Uterus (tissue), 3 donors: ENCODE measurements at regions not wholly inside any gene's neighbourhood (a gene's known extent, or its start where the extent isn't known, plus 50 kb on each side); places are given as distances from the start of the nearest gene placed in this dataset.

ENCODE experiments used
- DNase-seq, 2 donors: peaks; one replicate each; pipeline ENCODE4 v3.0.0-alpha.2; 2019 to 2020
- H3K27ac ChIP-seq, 2 donors: fragments of 200-600 bp; sonication (generic); 1 replicate in 1 of 2; 2 replicates in 1 of 2; pipeline ENCODE4 v1.5.1; 2016 to 2018
- H3K27me3 ChIP-seq, 2 donors: fragments of 200-600 bp; sonication (generic); one replicate each; pipeline ENCODE4 v1.5.1; 2018 to 2019; ENCODE audit warnings: control low read depth in 1 of 2
- H3K36me3 ChIP-seq, 2 donors: fragments of 200-600 bp; sonication (generic); one replicate each; pipeline ENCODE4 v1.5.1; 2019; ENCODE audit warnings: control low read depth in 1 of 2
- H3K4me1 ChIP-seq, 2 donors: fragments of 200-600 bp; sonication (generic); one replicate each; pipeline ENCODE4 v1.5.1; 2018 to 2019; ENCODE audit warnings: control low read depth in 1 of 2
- H3K4me3 ChIP-seq, 2 donors: fragments of 200-600 bp; sonication (generic); 1 replicate in 1 of 2; 2 replicates in 1 of 2; pipeline ENCODE4 v1.5.1; 2018 to 2019; ENCODE audit warnings: mild to moderate bottlenecking in 1 of 2
- H3K9me3 ChIP-seq, 2 donors: fragments of 200-600 bp; sonication (generic); one replicate each; pipeline ENCODE4 v1.5.1; 2019; ENCODE audit warnings: control low read depth in 1 of 2
- CTCF ChIP-seq, 4 experiments: fragments of 200-600 bp in 2 of 4; fragments of 450-650 bp in 2 of 4; sonication (generic) in 2 of 4; IDR thresholded peaks; one replicate each; pipeline ENCODE4 v1.5.1; 2016 to 2019; ENCODE audit warnings: antibody characterized with exemption in 4 of 4, mild to moderate bottlenecking in 2 of 4, moderate library complexity in 1 of 4
- POLR2A ChIP-seq, 2 donors: fragments of 450-650 bp; IDR thresholded peaks; one replicate each; pipeline ENCODE4 v1.6.1; 2016; ENCODE audit warnings: antibody characterized with exemption in 2 of 2, mild to moderate bottlenecking in 1 of 2, moderate library complexity in 1 of 2
- intact Hi-C: fragments of 100-400 bp; cut with DNase I; formaldehyde crosslinking; loops from one replicate; pipeline ENCODE4 v1.15.1; 2023; ENCODE audit warnings: low total_unique reads
- donor health status: DM: yes; HTN: yes; CAD: no.

GRCh38 chr3:118055381-118055780 lies 979.3 kb downstream of the IGSF11 start:
- no peaks in the 10 kb centered on the region for H3K9me3 ChIP-seq
- TF ChIP-seq POLR2A (IDR thresholded peaks at IDR 0.05): no peak
- TF ChIP-seq CTCF (IDR thresholded peaks at IDR 0.05): no peak
- no peak overlapping the region for H3K4me3 ChIP-seq
- H3K4me1 ChIP-seq: no peaks in the 10 kb centered on the region
- no peaks in the 10 kb centered on the region for H3K36me3 ChIP-seq
- DNase-seq: no peak
- intact Hi-C loops: no loop called here
- no peaks in the 10 kb centered on the region for H3K27me3 ChIP-seq
- H3K27ac ChIP-seq: no peak overlapping the region

GRCh38 chr3:118057086-118057485 lies 977.6 kb downstream of the IGSF11 start:
- Histone ChIP-seq H3K4me1 (no peaks in the 10 kb centered on the region), H3K9me3 (no peaks in the 10 kb centered on the region), H3K27me3 (no peaks in the 10 kb centered on the region), H3K27ac (no peak overlapping the region), H3K36me3 (no peaks in the 10 kb centered on the region), H3K4me3 (no peak overlapping the region)
- no peak for TF ChIP-seq CTCF (IDR thresholded peaks at IDR 0.05)
- no peak for TF ChIP-seq POLR2A (IDR thresholded peaks at IDR 0.05)
- DNase-seq: no peak
- intact Hi-C loops: no loop called here

GRCh38 chr3:118059096-118059495 lies 975.5 kb downstream of the IGSF11 start:
- Histone ChIP-seq H3K36me3 (no peaks in the 10 kb centered on the region), H3K27ac (no peak overlapping the region), H3K4me3 (no peak overlapping the region), H3K9me3 (no peaks in the 10 kb centered on the region), H3K4me1 (no peaks in the 10 kb centered on the region), H3K27me3 (no peaks in the 10 kb centered on the region)
- intact Hi-C loops: no loop called here
- no peak for DNase-seq
- TF ChIP-seq CTCF (IDR thresholded peaks at IDR 0.05) (no peak), POLR2A (IDR thresholded peaks at IDR 0.05) (no peak)

GRCh38 chr3:118067439-118067838 lies 967.2 kb downstream of the IGSF11 start:
- no peaks in the 10 kb centered on the region for H3K4me1 ChIP-seq
- H3K4me3 ChIP-seq: no peak overlapping the region
- H3K36me3 ChIP-seq: no peaks in the 10 kb centered on the region
- no peak for DNase-seq
- H3K27me3 ChIP-seq: no peaks in the 10 kb centered on the region
- H3K9me3 ChIP-seq: no peaks in the 10 kb centered on the region
- TF ChIP-seq POLR2A (IDR thresholded peaks at IDR 0.05): no peak
- TF ChIP-seq CTCF (IDR thresholded peaks at IDR 0.05): no peak
- no peak overlapping the region for H3K27ac ChIP-seq
- intact Hi-C loops: no loop called here

- DNase-seq: no peak
- intact Hi-C loops: no loop called here
- H3K27ac ChIP-seq: no peak overlapping the region
- no peak overlapping the region for H3K4me3 ChIP-seq
- H3K4me1 ChIP-seq: no peaks in the 10 kb centered on the region
- H3K36me3 ChIP-seq: no peaks in the 10 kb centered on the region
- H3K27me3 ChIP-seq: no peaks in the 10 kb centered on the region
- TF ChIP-seq CTCF (IDR thresholded peaks at IDR 0.05): no peak
- TF ChIP-seq POLR2A (IDR thresholded peaks at IDR 0.05): no peak
- H3K9me3 ChIP-seq: no peaks in the 10 kb centered on the region
These were observed 958.8 kb downstream of the IGSF11 start for GRCh38 chr3:118075873-118076272.
